ENCODE measurements at regions not wholly inside any gene's neighbourhood (a gene's known extent, or its start where the extent isn't known, plus 50 kb on each side); places are given as distances from the start of the nearest gene placed in this dataset.

GRCh38 chr10:90484518-90484917 lies 373.3 kb downstream of the HTR7 start:
- TF ChIP-seq POLR2A (IDR thresholded peaks at IDR 0.05) (no peak), CTCF (IDR thresholded peaks at IDR 0.05) (no peak)

Measured in adrenal gland (tissue), 5 donors.